ENCODE measurements at regions not wholly inside any gene's neighbourhood (a gene's known extent, or its start where the extent isn't known, plus 50 kb on each side); places are given as distances from the start of the nearest gene placed in this dataset.

DNA sequence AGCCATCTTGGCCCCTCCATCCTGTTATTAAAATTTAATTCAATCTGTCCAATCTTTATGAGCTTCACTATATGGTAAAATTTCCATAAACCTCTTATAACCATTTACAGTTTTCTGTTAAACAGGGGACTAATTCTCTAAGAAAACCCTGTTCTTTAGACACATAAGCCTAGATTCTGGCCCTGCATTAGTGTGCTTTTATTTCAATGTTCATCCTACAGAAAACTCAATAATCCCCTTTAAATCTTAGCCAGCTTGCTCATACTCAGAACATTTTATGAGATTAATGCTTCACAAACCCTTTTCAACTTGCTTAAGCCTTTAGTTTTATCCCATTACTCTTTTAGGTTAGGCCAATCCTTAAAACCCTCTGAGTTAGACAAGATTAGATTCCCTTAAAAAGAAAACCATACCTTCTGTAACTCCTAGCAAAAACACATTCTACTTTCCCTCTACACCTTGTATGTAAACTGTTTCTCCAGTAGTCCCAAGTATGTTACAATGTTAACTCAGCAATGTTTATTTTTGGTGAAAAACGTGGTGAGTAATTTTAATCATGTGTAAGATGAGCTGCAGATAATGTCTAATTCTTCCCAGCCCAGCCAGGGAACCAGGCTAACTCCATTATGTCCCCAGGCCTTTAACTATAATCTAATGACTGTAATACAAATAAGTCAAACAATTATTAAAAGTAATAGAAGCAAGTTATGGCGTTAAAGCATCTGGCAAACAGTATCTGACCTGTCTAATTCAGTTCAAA, 1953.4 kb upstream of the LRRTM1 start:
- TF ChIP-seq GATA2 (IDR thresholded peaks at IDR 0.05; ENCODE audit: low read depth, low read length) = no peak
- no peak for TF ChIP-seq GATA3 (IDR thresholded peaks at IDR 0.05; ENCODE audit: low read depth, low read length)

Measured in SH-SY5Y (cell line).